Breast epithelium (tissue), 3 donors: ENCODE measurements at regions not wholly inside any gene's neighbourhood (a gene's known extent, or its start where the extent isn't known, plus 50 kb on each side); places are given as distances from the start of the nearest gene placed in this dataset.

ENCODE experiments used
- CTCF ChIP-seq, 3 donors: fragments of 450-650 bp; IDR thresholded peaks; one replicate each; pipeline ENCODE4 v1.5.1; 2016 to 2017; ENCODE audit warnings: antibody characterized with exemption in 3 of 3, mild to moderate bottlenecking in 3 of 3, moderate library complexity in 3 of 3
- POLR2A ChIP-seq: fragments of 450-650 bp; IDR thresholded peaks from one replicate; pipeline ENCODE4 v1.6.1; 2016; ENCODE audit warnings: antibody characterized with exemption, mild to moderate bottlenecking, moderate library complexity

GRCh38 chr14:71538288-71538687 is 393.9 kb upstream of the RGS6 start:
- TF ChIP-seq POLR2A (no peak), CTCF (IDR thresholded peaks at IDR 0.05) (no peak)
